HG03558 (cell line): ENCODE measurements at regions not wholly inside any gene's neighbourhood (a gene's known extent, or its start where the extent isn't known, plus 50 kb on each side); places are given as distances from the start of the nearest gene placed in this dataset.
"Not testable (repeated sequence)": the region's sequence is repeated elsewhere in the genome, so short reads cannot be mapped to it uniquely, and the experiment has no call there.

ENCODE experiments used
- ATAC-seq: cut with Tn5 transposase; IDR thresholded peaks from one replicate; pipeline ENCODE4 v1.9.1; 2021; ENCODE audit warnings: moderate number of reproducible peaks; ENCODE audit not compliant: unreplicated experiment; ENCODE audit errors: extremely low read depth

- no peak for ATAC-seq
These were observed 500.1 kb upstream of the PHF14 start for GRCh38 chr7:10473569-10473968.

- ATAC-seq: no peak
These were observed 499.6 kb upstream of the PHF14 start for GRCh38 chr7:10474048-10474447.

GRCh38 chr7:10475940-10476641, 497.6 kb upstream of the PHF14 start:
- ATAC-seq: no peak

GRCh38 chr7:10476642-10477041, 497.0 kb upstream of the PHF14 start:
- no peak for ATAC-seq

- no peak for ATAC-seq
These were observed 490.0 kb upstream of the PHF14 start for GRCh38 chr7:10483671-10484070.

- no peak for ATAC-seq
These were observed 488.9 kb upstream of the PHF14 start for GRCh38 chr7:10484767-10485166.

- ATAC-seq: not testable (repeated sequence)
These were observed 472.3 kb upstream of the PHF14 start for GRCh38 chr7:10501206-10501884.

GRCh38 chr7:10507032-10507431, 466.6 kb upstream of the PHF14 start:
- no peak for ATAC-seq

GRCh38 chr7:10521306-10521705, 452.4 kb upstream of the PHF14 start:
- no peak for ATAC-seq

- not testable (repeated sequence) for ATAC-seq
These were observed 440.2 kb upstream of the PHF14 start for GRCh38 chr7:10533429-10533828.

GRCh38 chr7:10536561-10536960, 437.1 kb upstream of the PHF14 start:
- no peak for ATAC-seq

GRCh38 chr7:10537764-10538163, 435.9 kb upstream of the PHF14 start:
- no peak for ATAC-seq

- no peak for ATAC-seq
These were observed 416.3 kb upstream of the PHF14 start for GRCh38 chr7:10557375-10557774.

- ATAC-seq: no peak
These were observed 413.2 kb upstream of the PHF14 start for GRCh38 chr7:10560497-10560896.

GRCh38 chr7:10568891-10569290, 404.8 kb upstream of the PHF14 start:
- no peak for ATAC-seq

- no peak for ATAC-seq
These were observed 401.9 kb upstream of the PHF14 start for GRCh38 chr7:10571759-10572158.

- no peak for ATAC-seq
These were observed 395.8 kb upstream of the PHF14 start for GRCh38 chr7:10577866-10578374.

GRCh38 chr7:10579561-10579960, 394.1 kb upstream of the PHF14 start:
- ATAC-seq: no peak

- ATAC-seq: no peak
These were observed 388.8 kb upstream of the PHF14 start for GRCh38 chr7:10584886-10585285.

- ATAC-seq: no peak
These were observed 385.6 kb upstream of the PHF14 start for GRCh38 chr7:10588084-10588483.

- no peak for ATAC-seq
These were observed 381.1 kb upstream of the PHF14 start for GRCh38 chr7:10592604-10593003.

- no peak for ATAC-seq
These were observed 380.6 kb upstream of the PHF14 start for GRCh38 chr7:10593080-10593479.
